ENCODE measurements at regions not wholly inside any gene's neighbourhood (a gene's known extent, or its start where the extent isn't known, plus 50 kb on each side); places are given as distances from the start of the nearest gene placed in this dataset.

GRCh38 chr5:20300110-20300509, 312.1 kb upstream of the CDH18 start:
- in situ Hi-C loops (cut with MboI) = no loop called here
- 12% methylated on average over 4 of the region's 4 CpGs for WGBS (ENCODE audit: insufficient coverage, insufficient replicate concordance, low lambda C conversion rate, missing lambda C conversion rate)
- SMC1A ChIA-PET (ENCODE audit: uncharacterized antibody, unreplicated experiment) = no interaction called here
- intact Hi-C loops (cut with micrococcal nuclease; ENCODE audit: unreplicated experiment) = no loop called here
- Histone ChIP-seq H3K27ac (ENCODE audit: control insufficient read depth, insufficient read depth) (no peak overlapping the region), H3K9me3 (replicated peaks; ENCODE audit: control insufficient read depth, insufficient read depth, low read length) (no peaks in the 10 kb centered on the region), H3K27me3 (replicated peaks in 1 of 2; ENCODE audit: control insufficient read depth in 2 of 2, insufficient read depth in 2 of 2, low read length in 1 of 2) (no peaks in the 10 kb centered on the region), H2AFZ (ENCODE audit: control insufficient read depth, low read depth, low read length) (no peak overlapping the region), H4K20me1 (ENCODE audit: control insufficient read depth, insufficient read depth) (no peaks in the 10 kb centered on the region), H3K4me2 (ENCODE audit: control insufficient read depth, insufficient read depth) (no peak overlapping the region), H3K4me1 (ENCODE audit: control insufficient read depth, insufficient read depth, low read length) (no peaks in the 10 kb centered on the region), H3K79me2 (ENCODE audit: control insufficient read depth, insufficient read depth, low read length) (no peaks in the 10 kb centered on the region), H3K9ac (ENCODE audit: control insufficient read depth, insufficient read depth, low read length) (no peak overlapping the region), H3K4me3 (no peak overlapping the region), H3K36me3 (ENCODE audit: control insufficient read depth in 2 of 2, insufficient read depth in 2 of 2, low read length in 1 of 2) (no peaks in the 10 kb centered on the region)
- no TSS peak for BruUV-seq (replicated peaks)
- DNase-seq (ENCODE audit: low read depth, low spot score) (no peak), ATAC-seq (no peak), FAIRE-seq (no peak)
- RAD21 ChIA-PET (ENCODE audit: unreplicated experiment) = no interaction called here
- POLR2A ChIA-PET = no interaction called here
- CTCF ChIA-PET = no interaction called here
- TF ChIP-seq NKRF (conservative IDR thresholded peaks at IDR 0.05) (no peak), ELK1 (IDR thresholded peaks at IDR 0.05; ENCODE audit: low read depth, low read length) (no peak), ZBTB40 (IDR thresholded peaks at IDR 0.05; ENCODE audit: borderline replicate concordance) (no peak), E2F8 (IDR thresholded peaks at IDR 0.05; ENCODE audit: low read depth, partially characterized antibody) (no peak), NR2F1 (conservative IDR thresholded peaks at IDR 0.05) (no peak), CUX1 (IDR thresholded peaks at IDR 0.05; ENCODE audit: insufficient replicate concordance, low read depth, low read length) (no peak), RUNX3 (IDR thresholded peaks at IDR 0.05; ENCODE audit: low read length) (no peak), GATAD2B (conservative IDR thresholded peaks at IDR 0.05; ENCODE audit: low read depth) (no peak), POU2F2 (IDR thresholded peaks at IDR 0.05; ENCODE audit: borderline replicate concordance, low read depth, low read length) (no peak)

All from GM12878 (cell line).